HepG2 (cell line): ENCODE measurements at regions not wholly inside any gene's neighbourhood (a gene's known extent, or its start where the extent isn't known, plus 50 kb on each side); places are given as distances from the start of the nearest gene placed in this dataset.

Experiments used
- ATAC-seq: fragments of 200-7000 bp; cut with Tn5 transposase; 3 replicates; pipeline ENCODE4 v1.9.1; 2020; ENCODE audit warnings: mild to moderate bottlenecking, moderate library complexity
- BruUV-seq: library from RNA; stranded (reverse); fragments of 400-500 nt; replicated peaks from 2 replicates; lab custom pipeline; 2021; lab: Mats Ljungman, UMichigan
- CTCF ChIA-PET: fragments of 300-600 bp; formaldehyde crosslinking; extraction: SDS; loops from one replicate; lab custom pipeline; 2021; ENCODE audit warnings: low total read pairs, inconsistent platforms, low intra/inter-chr PET ratio; lab: Yijun Ruan, JAX
- POLR2A ChIA-PET: fragments of 350-600 bp; sonication (Branson Sonifier 250); formaldehyde crosslinking; loops from one replicate; lab custom pipeline; 2020; ENCODE audit warnings: antibody characterized with exemption, inconsistent platforms; lab: Yijun Ruan, JAX
- DNase-seq: peaks from one replicate; pipeline ENCODE4 v3.0.0-alpha.2; 2015; ENCODE audit warnings: low spot score
- FAIRE-seq: peaks from 3 replicates; lab custom pipeline; 2011; peaks lifted over from hg19 to GRCh38; lab: Jason Lieb, UNC
- H2AFZ ChIP-seq: one replicate; pipeline ENCODE4 v1.6.1; 2011; ENCODE audit warnings: low read length, inconsistent platforms
- H3K27ac ChIP-seq: fragments of 300-600 bp; 3 replicates; pipeline ENCODE4 v1.8.0; 2011; ENCODE audit warnings: mixed run types, mild to moderate bottlenecking, mixed read lengths, low read length, inconsistent platforms; ENCODE audit not compliant: insufficient read depth; ENCODE audit errors: extremely low read length
- H3K27me3 ChIP-seq, 2 experiments: fragments of 200-600 bp in 1 of 2; 2 replicates in 1 of 2; 3 replicates in 1 of 2; pipeline versions ENCODE4 v1.6.0 to v1.8.0; 2011; ENCODE audit warnings: low read length in 2 of 2, mild to moderate bottlenecking in 2 of 2, moderate library complexity in 2 of 2, inconsistent platforms in 1 of 2; ENCODE audit not compliant: insufficient read depth in 2 of 2, control insufficient read depth in 1 of 2
- H3K36me3 ChIP-seq, 2 experiments: fragments of 200-600 bp in 1 of 2; replicated peaks in 1 of 2; 2 replicates in 1 of 2; 3 replicates in 1 of 2; pipeline versions ENCODE4 v1.5.1 to v1.8.0; 2011; ENCODE audit warnings: low read length in 2 of 2, inconsistent platforms in 1 of 2; ENCODE audit not compliant: insufficient read depth in 2 of 2, control insufficient read depth in 1 of 2
- H3K4me1 ChIP-seq: 2 replicates; pipeline ENCODE4 v1.5.1; 2012; ENCODE audit warnings: low read length, inconsistent platforms; ENCODE audit not compliant: insufficient read depth
- H3K4me2 ChIP-seq: 2 replicates; pipeline ENCODE4 v1.6.0; 2011; ENCODE audit warnings: low read depth, low read length, inconsistent platforms
- H3K4me3 ChIP-seq, 3 experiments: fragments of 200-600 bp in 1 of 3; sonication (generic), shearing (Covaris generic) in 1 of 3; replicated peaks in 1 of 3; 2 replicates each; pipeline ENCODE4 v1.5.1; 2011 to 2016; ENCODE audit warnings: low read length in 3 of 3, inconsistent platforms in 2 of 3, low read depth in 2 of 3, mild to moderate bottlenecking in 2 of 3, control low read depth in 1 of 3, mixed read lengths in 1 of 3; ENCODE audit not compliant: insufficient read depth in 1 of 3
- H3K79me2 ChIP-seq: one replicate; pipeline ENCODE4 v1.6.1; 2011; ENCODE audit warnings: low read length, inconsistent platforms; ENCODE audit not compliant: insufficient read depth
- H3K9ac ChIP-seq: 2 replicates; pipeline ENCODE4 v1.6.0; 2011; ENCODE audit warnings: mild to moderate bottlenecking, low read depth, low read length, inconsistent platforms; ENCODE audit not compliant: insufficient read depth
- H3K9me3 ChIP-seq: 2 replicates; pipeline ENCODE4 v1.5.1; 2012; ENCODE audit warnings: mild to moderate bottlenecking, low read length
- H4K20me1 ChIP-seq: 2 replicates; pipeline ENCODE4 v1.6.0; 2011; ENCODE audit warnings: inconsistent platforms, mild to moderate bottlenecking, low read length, moderate library complexity; ENCODE audit not compliant: insufficient read depth
- IRX3 ChIP-seq: sonication (generic); formaldehyde crosslinking; IDR thresholded peaks from 2 replicates; pipeline ENCODE4 v1.8.1; 2023; ENCODE audit warnings: mild to moderate bottlenecking, low read depth, missing genetic modification reagents, borderline replicate concordance
- MAF1 ChIP-seq: sonication (generic); formaldehyde crosslinking; IDR thresholded peaks from 2 replicates; pipeline ENCODE4 v1.5.0; 2020; ENCODE audit warnings: missing genetic modification reagents, borderline replicate concordance
- MTA3 ChIP-seq: sonication (generic); formaldehyde crosslinking; IDR thresholded peaks from 2 replicates; pipeline ENCODE4 v1.4.0; 2020; ENCODE audit warnings: missing genetic modification reagents
- POGZ ChIP-seq: sonication (generic); formaldehyde crosslinking; IDR thresholded peaks from 2 replicates; pipeline ENCODE4 v1.4.0; 2020; ENCODE audit warnings: mild to moderate bottlenecking, missing genetic modification reagents
- TBL1XR1 ChIP-seq: fragments of 150-350 bp; IDR thresholded peaks from 2 replicates; pipeline ENCODE4 v1.6.1; 2014; ENCODE audit warnings: borderline replicate concordance, low read length; ENCODE audit not compliant: partially characterized antibody
- TBX3 ChIP-seq: fragments of 450-650 bp; IDR thresholded peaks from 2 replicates; pipeline ENCODE4 v1.6.1; 2017; ENCODE audit warnings: antibody characterized with exemption, mild to moderate bottlenecking, inconsistent platforms, borderline replicate concordance
- ZNF550 ChIP-seq: sonication (generic); formaldehyde crosslinking; IDR thresholded peaks from 2 replicates; pipeline ENCODE4 v1.4.0; 2020; ENCODE audit warnings: mild to moderate bottlenecking, missing genetic modification reagents, borderline replicate concordance
- WGBS: methylation state at CpG from one replicate; pipeline ENCODE4 v1.1.6; 2017; ENCODE audit warnings: low lambda C conversion rate; 5-methylcytosine and 5-hydroxymethylcytosine counted together
- in situ Hi-C: cut with HindIII; loops from 2 replicates; pipeline ENCODE4 v1.10.0; 2017; ENCODE audit warnings: low pct_unique_long_range_greater_than_20kb; ENCODE audit not compliant: extremely low pct_ligation_motif_present
- intact Hi-C: fragments of 100-400 bp; cut with micrococcal nuclease; formaldehyde crosslinking; loops from one replicate; pipeline ENCODE4 v1.10.0; 2022; ENCODE audit not compliant: unreplicated experiment
- TF ChIP-seq, protein P1 (sequence below): sonication (generic); formaldehyde crosslinking; conservative IDR thresholded peaks from 2 replicates; pipeline ENCODE4 v1.4.0; 2020; ENCODE audit warnings: mild to moderate bottlenecking, missing genetic modification reagents, moderate library complexity
- TF ChIP-seq, protein P2 (sequence below): sonication (generic); formaldehyde crosslinking; IDR thresholded peaks from 2 replicates; pipeline ENCODE4 v1.5.0; 2020; ENCODE audit warnings: mild to moderate bottlenecking, missing genetic modification reagents, moderate library complexity
- TF ChIP-seq, protein P3 (sequence below): sonication (generic); formaldehyde crosslinking; IDR thresholded peaks from 2 replicates; pipeline ENCODE4 v1.8.1; 2023; ENCODE audit warnings: mild to moderate bottlenecking, moderate library complexity, missing genetic modification reagents
- TF ChIP-seq, protein P4 (sequence below): sonication (generic); formaldehyde crosslinking; IDR thresholded peaks from 2 replicates; pipeline ENCODE4 v1.5.1; 2020; ENCODE audit warnings: mild to moderate bottlenecking, missing genetic modification reagents, moderate library complexity
- TF ChIP-seq, protein P5 (sequence below): sonication (generic); formaldehyde crosslinking; IDR thresholded peaks from 2 replicates; pipeline ENCODE4 v1.4.0; 2020; ENCODE audit warnings: missing genetic modification reagents
- TF ChIP-seq, protein P6 (sequence below): sonication (generic); formaldehyde crosslinking; IDR thresholded peaks from 2 replicates; pipeline ENCODE4 v1.8.1; 2022; ENCODE audit warnings: mild to moderate bottlenecking, missing genetic modification reagents

DNA sequence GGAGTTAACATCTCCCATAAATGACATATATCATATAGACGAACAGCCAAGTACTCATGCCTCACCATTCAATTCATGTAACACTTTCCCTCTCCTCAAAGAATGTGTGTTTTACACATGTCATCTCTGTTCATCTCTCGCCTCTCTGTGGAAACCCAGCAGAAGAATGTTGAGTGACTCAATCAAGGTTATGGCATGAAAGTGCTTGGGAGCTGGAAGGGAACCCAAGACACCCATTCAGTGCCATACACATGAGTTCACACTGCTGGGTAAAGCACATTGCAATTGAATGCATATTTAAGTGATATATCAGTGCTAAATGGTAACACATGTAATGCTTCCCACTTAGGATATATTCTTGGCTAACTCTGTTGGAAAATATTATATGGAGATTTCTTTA lies 322.9 kb downstream of the PTEN start:
- WGBS: 2% methylated on average over 2 of the region's 2 CpGs
- H3K36me3 ChIP-seq: no peaks in the 10 kb centered on the region
- no peaks in the 10 kb centered on the region for H4K20me1 ChIP-seq
- H3K79me2 ChIP-seq: no peaks in the 10 kb centered on the region
- FAIRE-seq: no peak
- no peak overlapping the region for H2AFZ ChIP-seq
- intact Hi-C loops (no loop called here), in situ Hi-C loops (no loop called here)
- no peaks in the 10 kb centered on the region for H3K9me3 ChIP-seq
- ChIA-PET POLR2A (no interaction called here), CTCF (no interaction called here)
- no peak for DNase-seq
- H3K27me3 ChIP-seq: no peaks in the 10 kb centered on the region
- no peak overlapping the region for H3K27ac ChIP-seq
- no peak overlapping the region for H3K4me3 ChIP-seq
- no peak overlapping the region for H3K9ac ChIP-seq
- H3K4me2 ChIP-seq: no peak overlapping the region
- ATAC-seq: no peak
- no peaks in the 10 kb centered on the region for H3K4me1 ChIP-seq
- no TSS peak for BruUV-seq
- TF ChIP-seq ZNF550 (CRISPR knock-in tag): no peak
- TF ChIP-seq, protein P1, sequence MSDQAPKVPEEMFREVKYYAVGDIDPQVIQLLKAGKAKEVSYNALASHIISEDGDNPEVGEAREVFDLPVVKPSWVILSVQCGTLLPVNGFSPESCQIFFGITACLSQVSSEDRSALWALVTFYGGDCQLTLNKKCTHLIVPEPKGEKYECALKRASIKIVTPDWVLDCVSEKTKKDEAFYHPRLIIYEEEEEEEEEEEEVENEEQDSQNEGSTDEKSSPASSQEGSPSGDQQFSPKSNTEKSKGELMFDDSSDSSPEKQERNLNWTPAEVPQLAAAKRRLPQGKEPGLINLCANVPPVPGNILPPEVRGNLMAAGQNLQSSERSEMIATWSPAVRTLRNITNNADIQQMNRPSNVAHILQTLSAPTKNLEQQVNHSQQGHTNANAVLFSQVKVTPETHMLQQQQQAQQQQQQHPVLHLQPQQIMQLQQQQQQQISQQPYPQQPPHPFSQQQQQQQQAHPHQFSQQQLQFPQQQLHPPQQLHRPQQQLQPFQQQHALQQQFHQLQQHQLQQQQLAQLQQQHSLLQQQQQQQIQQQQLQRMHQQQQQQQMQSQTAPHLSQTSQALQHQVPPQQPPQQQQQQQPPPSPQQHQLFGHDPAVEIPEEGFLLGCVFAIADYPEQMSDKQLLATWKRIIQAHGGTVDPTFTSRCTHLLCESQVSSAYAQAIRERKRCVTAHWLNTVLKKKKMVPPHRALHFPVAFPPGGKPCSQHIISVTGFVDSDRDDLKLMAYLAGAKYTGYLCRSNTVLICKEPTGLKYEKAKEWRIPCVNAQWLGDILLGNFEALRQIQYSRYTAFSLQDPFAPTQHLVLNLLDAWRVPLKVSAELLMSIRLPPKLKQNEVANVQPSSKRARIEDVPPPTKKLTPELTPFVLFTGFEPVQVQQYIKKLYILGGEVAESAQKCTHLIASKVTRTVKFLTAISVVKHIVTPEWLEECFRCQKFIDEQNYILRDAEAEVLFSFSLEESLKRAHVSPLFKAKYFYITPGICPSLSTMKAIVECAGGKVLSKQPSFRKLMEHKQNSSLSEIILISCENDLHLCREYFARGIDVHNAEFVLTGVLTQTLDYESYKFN (CRISPR knock-in tag): no peak
- TF ChIP-seq IRX3 (CRISPR knock-in tag): no peak
- TF ChIP-seq TBX3: no peak
- TF ChIP-seq, protein P2, sequence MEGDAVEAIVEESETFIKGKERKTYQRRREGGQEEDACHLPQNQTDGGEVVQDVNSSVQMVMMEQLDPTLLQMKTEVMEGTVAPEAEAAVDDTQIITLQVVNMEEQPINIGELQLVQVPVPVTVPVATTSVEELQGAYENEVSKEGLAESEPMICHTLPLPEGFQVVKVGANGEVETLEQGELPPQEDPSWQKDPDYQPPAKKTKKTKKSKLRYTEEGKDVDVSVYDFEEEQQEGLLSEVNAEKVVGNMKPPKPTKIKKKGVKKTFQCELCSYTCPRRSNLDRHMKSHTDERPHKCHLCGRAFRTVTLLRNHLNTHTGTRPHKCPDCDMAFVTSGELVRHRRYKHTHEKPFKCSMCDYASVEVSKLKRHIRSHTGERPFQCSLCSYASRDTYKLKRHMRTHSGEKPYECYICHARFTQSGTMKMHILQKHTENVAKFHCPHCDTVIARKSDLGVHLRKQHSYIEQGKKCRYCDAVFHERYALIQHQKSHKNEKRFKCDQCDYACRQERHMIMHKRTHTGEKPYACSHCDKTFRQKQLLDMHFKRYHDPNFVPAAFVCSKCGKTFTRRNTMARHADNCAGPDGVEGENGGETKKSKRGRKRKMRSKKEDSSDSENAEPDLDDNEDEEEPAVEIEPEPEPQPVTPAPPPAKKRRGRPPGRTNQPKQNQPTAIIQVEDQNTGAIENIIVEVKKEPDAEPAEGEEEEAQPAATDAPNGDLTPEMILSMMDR: no peak
- TF ChIP-seq TBL1XR1: no peak
- TF ChIP-seq, protein P3, sequence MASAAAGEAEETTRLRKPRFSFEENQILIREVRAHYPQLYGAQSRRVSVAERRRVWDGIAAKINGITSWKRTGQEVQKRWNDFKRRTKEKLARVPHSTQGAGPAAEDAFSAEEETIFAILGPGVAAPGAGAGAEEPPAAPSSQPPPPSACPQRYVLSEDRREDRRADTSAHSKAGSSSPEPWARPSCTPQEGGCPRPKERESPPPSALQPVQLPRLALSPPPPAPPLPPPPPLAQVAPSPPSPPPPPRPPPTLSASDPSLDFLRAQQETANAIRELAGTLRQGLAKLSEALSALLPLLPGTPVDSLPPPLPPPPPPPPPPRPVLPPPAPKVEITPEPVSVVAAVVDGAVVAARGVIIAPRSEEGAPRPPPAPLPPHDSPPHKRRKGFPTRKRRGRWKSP: no peak
- TF ChIP-seq, protein P4, sequence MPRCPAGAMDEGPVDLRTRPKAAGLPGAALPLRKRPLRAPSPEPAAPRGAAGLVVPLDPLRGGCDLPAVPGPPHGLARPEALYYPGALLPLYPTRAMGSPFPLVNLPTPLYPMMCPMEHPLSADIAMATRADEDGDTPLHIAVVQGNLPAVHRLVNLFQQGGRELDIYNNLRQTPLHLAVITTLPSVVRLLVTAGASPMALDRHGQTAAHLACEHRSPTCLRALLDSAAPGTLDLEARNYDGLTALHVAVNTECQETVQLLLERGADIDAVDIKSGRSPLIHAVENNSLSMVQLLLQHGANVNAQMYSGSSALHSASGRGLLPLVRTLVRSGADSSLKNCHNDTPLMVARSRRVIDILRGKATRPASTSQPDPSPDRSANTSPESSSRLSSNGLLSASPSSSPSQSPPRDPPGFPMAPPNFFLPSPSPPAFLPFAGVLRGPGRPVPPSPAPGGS: no peak
- TF ChIP-seq, protein P5, sequence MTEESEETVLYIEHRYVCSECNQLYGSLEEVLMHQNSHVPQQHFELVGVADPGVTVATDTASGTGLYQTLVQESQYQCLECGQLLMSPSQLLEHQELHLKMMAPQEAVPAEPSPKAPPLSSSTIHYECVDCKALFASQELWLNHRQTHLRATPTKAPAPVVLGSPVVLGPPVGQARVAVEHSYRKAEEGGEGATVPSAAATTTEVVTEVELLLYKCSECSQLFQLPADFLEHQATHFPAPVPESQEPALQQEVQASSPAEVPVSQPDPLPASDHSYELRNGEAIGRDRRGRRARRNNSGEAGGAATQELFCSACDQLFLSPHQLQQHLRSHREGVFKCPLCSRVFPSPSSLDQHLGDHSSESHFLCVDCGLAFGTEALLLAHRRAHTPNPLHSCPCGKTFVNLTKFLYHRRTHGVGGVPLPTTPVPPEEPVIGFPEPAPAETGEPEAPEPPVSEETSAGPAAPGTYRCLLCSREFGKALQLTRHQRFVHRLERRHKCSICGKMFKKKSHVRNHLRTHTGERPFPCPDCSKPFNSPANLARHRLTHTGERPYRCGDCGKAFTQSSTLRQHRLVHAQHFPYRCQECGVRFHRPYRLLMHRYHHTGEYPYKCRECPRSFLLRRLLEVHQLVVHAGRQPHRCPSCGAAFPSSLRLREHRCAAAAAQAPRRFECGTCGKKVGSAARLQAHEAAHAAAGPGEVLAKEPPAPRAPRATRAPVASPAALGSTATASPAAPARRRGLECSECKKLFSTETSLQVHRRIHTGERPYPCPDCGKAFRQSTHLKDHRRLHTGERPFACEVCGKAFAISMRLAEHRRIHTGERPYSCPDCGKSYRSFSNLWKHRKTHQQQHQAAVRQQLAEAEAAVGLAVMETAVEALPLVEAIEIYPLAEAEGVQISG (CRISPR knock-in tag): no peak
- TF ChIP-seq, protein P6, sequence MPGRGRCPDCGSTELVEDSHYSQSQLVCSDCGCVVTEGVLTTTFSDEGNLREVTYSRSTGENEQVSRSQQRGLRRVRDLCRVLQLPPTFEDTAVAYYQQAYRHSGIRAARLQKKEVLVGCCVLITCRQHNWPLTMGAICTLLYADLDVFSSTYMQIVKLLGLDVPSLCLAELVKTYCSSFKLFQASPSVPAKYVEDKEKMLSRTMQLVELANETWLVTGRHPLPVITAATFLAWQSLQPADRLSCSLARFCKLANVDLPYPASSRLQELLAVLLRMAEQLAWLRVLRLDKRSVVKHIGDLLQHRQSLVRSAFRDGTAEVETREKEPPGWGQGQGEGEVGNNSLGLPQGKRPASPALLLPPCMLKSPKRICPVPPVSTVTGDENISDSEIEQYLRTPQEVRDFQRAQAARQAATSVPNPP (CRISPR knock-in tag): no peak
- TF ChIP-seq MAF1 (CRISPR knock-in tag): no peak
- TF ChIP-seq POGZ: no peak
- no peak for TF ChIP-seq MTA3 (CRISPR knock-in tag)
